ENCODE measurements at regions not wholly inside any gene's neighbourhood (a gene's known extent, or its start where the extent isn't known, plus 50 kb on each side); places are given as distances from the start of the nearest gene placed in this dataset.

DNA sequence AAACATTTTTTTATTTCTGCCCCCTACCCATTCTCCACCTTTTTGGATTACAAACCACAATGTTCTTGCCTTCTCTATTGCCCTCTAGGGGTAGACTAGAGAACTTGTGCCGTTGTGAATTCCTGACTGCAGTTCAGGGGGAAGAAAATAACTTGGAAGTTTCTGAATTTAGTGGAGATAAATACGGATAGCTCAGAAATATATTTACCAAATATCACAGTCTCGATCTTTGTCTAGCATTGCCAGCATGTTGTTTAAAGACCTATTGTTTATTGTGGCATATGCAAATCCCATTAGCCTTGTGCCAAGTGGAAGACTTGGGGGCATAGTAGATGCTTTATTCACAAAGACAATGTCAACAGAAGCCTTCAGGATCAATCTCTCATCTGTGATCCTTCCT, 154.1 kb upstream of the MMS22L start:
- no peak overlapping the region for H3K27ac ChIP-seq (ENCODE audit: low read length)
- ATAC-seq (no peak), DNase-seq (peak in 1 of 2 donors; percentile 2)
- intact Hi-C loops (cut with micrococcal nuclease): no loop called here
- TF ChIP-seq, protein P1, sequence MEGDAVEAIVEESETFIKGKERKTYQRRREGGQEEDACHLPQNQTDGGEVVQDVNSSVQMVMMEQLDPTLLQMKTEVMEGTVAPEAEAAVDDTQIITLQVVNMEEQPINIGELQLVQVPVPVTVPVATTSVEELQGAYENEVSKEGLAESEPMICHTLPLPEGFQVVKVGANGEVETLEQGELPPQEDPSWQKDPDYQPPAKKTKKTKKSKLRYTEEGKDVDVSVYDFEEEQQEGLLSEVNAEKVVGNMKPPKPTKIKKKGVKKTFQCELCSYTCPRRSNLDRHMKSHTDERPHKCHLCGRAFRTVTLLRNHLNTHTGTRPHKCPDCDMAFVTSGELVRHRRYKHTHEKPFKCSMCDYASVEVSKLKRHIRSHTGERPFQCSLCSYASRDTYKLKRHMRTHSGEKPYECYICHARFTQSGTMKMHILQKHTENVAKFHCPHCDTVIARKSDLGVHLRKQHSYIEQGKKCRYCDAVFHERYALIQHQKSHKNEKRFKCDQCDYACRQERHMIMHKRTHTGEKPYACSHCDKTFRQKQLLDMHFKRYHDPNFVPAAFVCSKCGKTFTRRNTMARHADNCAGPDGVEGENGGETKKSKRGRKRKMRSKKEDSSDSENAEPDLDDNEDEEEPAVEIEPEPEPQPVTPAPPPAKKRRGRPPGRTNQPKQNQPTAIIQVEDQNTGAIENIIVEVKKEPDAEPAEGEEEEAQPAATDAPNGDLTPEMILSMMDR (IDR thresholded peaks at IDR 0.05): no peak
- Mint-ChIP-seq H3K36me3 (no peaks in the 10 kb centered on the region), H3K4me3 (no peak overlapping the region), H3K4me1 (no peaks in the 10 kb centered on the region), H3K9me3 (no peaks in the 10 kb centered on the region), H3K27me3 (ENCODE audit: low read depth in 2 of 2) (no peaks in the 10 kb centered on the region), H3K27ac (no peak overlapping the region)
- no peaks in the 10 kb centered on the region for H3K27me3 ChIP-seq (ENCODE audit: control insufficient read depth, insufficient read depth, low read length)
- H3K4me3 ChIP-seq (ENCODE audit: low read length): no peak overlapping the region
- no CpG with 5 or more reads among the region's 3 CpGs for WGBS (ENCODE audit: insufficient coverage)
- no peaks in the 10 kb centered on the region for H3K4me1 ChIP-seq (ENCODE audit: control insufficient read depth, insufficient read depth, low read length)
- H3K9me3 ChIP-seq (ENCODE audit: control insufficient read depth, insufficient read depth, low read length): no peaks in the 10 kb centered on the region
- H3K36me3 ChIP-seq (ENCODE audit: control insufficient read depth, insufficient read depth, low read length): no peaks in the 10 kb centered on the region

DNA sequence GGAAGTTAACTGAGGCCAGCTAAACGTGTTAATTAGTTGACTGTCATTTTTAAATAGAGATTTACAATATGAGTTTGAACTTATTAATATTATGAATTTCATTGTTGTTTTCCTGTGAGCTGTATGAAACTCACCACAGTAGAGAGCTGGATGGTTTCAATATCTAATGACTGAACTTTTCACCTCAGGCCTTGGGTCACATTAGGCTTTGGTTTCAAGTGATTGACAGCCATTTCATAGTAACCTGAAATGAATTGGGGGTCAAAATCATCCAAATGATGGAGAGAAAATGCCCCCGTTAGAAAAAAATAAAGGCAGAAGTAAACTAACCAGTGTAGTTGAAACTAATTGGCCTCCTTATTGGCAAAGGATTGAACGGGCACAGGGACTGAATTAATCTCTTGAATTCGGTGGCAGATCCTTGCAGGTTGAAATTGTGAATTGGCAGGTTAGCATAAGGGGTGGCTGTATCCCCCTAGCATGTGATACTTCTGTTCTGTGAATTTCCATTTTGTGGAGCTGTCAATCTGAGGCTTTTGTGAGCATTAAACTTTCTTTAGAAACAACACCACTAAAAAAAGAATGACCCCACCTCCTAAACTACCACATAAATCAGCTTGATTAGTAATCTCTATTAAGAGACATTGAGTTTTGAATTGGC, 155.1 kb upstream of the MMS22L start:
- no peak overlapping the region for H3K27ac Mint-ChIP-seq
- ATAC-seq: no peak

DNA sequence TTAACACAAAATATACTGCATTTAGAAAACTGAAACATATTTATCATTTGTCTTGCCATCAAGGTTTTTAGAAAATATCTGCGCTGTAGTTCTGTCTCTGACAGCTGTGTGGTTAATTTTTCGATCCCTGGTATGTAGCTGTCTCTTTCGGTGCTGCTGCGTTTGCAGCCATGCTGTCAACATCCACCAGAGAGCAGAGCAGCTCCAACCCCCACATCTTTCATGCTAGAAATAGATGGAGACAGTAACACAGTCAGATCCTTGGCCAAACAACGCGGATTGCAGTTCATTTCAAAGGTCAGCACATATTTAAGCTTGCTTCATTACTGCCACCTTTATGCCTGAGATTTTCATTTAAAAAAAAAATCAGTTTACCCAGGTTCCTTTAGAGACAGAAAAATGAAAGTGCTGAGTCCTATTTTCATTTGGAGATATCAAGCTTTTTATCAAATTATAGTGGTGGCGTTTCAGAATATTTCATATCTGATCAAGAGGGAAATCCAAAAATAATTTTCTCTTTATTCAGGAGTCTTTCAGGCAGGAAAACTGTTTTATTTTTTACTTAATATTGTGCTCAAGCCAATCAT, 157.7 kb upstream of the MMS22L start:
- Mint-ChIP-seq H3K9me3 (no peaks in the 10 kb centered on the region), H3K27me3 (ENCODE audit: low read depth in 2 of 2) (no peaks in the 10 kb centered on the region), H3K27ac (no peak overlapping the region), H3K36me3 (no peaks in the 10 kb centered on the region), H3K4me1 (no peaks in the 10 kb centered on the region), H3K4me3 (no peak overlapping the region)
- H3K27me3 ChIP-seq (ENCODE audit: control insufficient read depth, insufficient read depth, low read length): no peaks in the 10 kb centered on the region
- no peak for ATAC-seq
- TF ChIP-seq, protein P1 (IDR thresholded peaks at IDR 0.05): no peak
- no peak overlapping the region for H3K27ac ChIP-seq (ENCODE audit: low read length)
- no peaks in the 10 kb centered on the region for H3K9me3 ChIP-seq (ENCODE audit: control insufficient read depth, insufficient read depth, low read length)
- H3K4me3 ChIP-seq (ENCODE audit: low read length): no peak overlapping the region
- H3K4me1 ChIP-seq (ENCODE audit: control insufficient read depth, insufficient read depth, low read length): no peaks in the 10 kb centered on the region
- peak in 1 of 2 donors; percentile 1 for DNase-seq
- WGBS (ENCODE audit: insufficient coverage): 32% methylated on average over 6 of the region's 7 CpGs
- intact Hi-C loops (cut with micrococcal nuclease): no loop called here
- H3K36me3 ChIP-seq (ENCODE audit: control insufficient read depth, insufficient read depth, low read length): no peaks in the 10 kb centered on the region

More for the DNA sequence above, 155.1 kb upstream of the MMS22L start:
- TF ChIP-seq, protein P1 (IDR thresholded peaks at IDR 0.05): no peak
- intact Hi-C loops (cut with micrococcal nuclease): no loop called here
- Histone ChIP-seq H3K27ac (ENCODE audit: low read length) (no peak overlapping the region), H3K27me3 (ENCODE audit: control insufficient read depth, insufficient read depth, low read length) (no peaks in the 10 kb centered on the region), H3K4me1 (ENCODE audit: control insufficient read depth, insufficient read depth, low read length) (no peaks in the 10 kb centered on the region), H3K36me3 (ENCODE audit: control insufficient read depth, insufficient read depth, low read length) (no peaks in the 10 kb centered on the region), H3K9me3 (ENCODE audit: control insufficient read depth, insufficient read depth, low read length) (no peaks in the 10 kb centered on the region), H3K4me3 (ENCODE audit: low read length) (no peak overlapping the region)
- Mint-ChIP-seq H3K4me3 (no peak overlapping the region), H3K9me3 (no peaks in the 10 kb centered on the region), H3K4me1 (no peaks in the 10 kb centered on the region), H3K27me3 (ENCODE audit: low read depth in 2 of 2) (no peaks in the 10 kb centered on the region), H3K36me3 (no peaks in the 10 kb centered on the region)
- WGBS (ENCODE audit: insufficient coverage): 93% methylated on average over 3 of the region's 4 CpGs
- DNase-seq: no peak

Measured in natural killer cell (primary cell).